Right lobe of liver (tissue), 6 donors: ENCODE measurements at regions not wholly inside any gene's neighbourhood (a gene's known extent, or its start where the extent isn't known, plus 50 kb on each side); places are given as distances from the start of the nearest gene placed in this dataset.

Source experiments
- ATAC-seq, 4 donors: fragments of 200-7000 bp; cut with Tn5 transposase; one replicate each; pipeline ENCODE4 v1.9.1; 2020; ENCODE audit warnings: mild to moderate bottlenecking in 4 of 4, moderate library complexity in 4 of 4
- DNase-seq, 3 donors: peaks; one replicate each; pipeline ENCODE4 v3.0.0-alpha.2; 2020
- H3K27ac ChIP-seq, 3 donors: fragments of 200-600 bp; one replicate each; pipeline ENCODE4 v1.8.0; 2022
- H3K27me3 ChIP-seq, 2 donors: fragments of 200-600 bp; one replicate each; pipeline ENCODE4 v1.8.0; 2022
- H3K36me3 ChIP-seq, 4 donors: fragments of 200-600 bp; sonication (generic) in 1 of 4; one replicate each; pipeline versions ENCODE4 v1.5.1 to v1.8.0; 2017 to 2022; ENCODE audit warnings: control low read depth in 1 of 4
- H3K4me1 ChIP-seq, 4 donors: fragments of 200-600 bp; sonication (generic) in 1 of 4; one replicate each; pipeline versions ENCODE4 v1.5.1 to v1.8.0; 2017 to 2022; ENCODE audit warnings: control low read depth in 1 of 4
- H3K4me3 ChIP-seq, 3 donors: fragments of 200-600 bp; one replicate each; pipeline ENCODE4 v1.8.0; 2022
- H3K9me3 ChIP-seq, 4 donors: fragments of 200-600 bp; sonication (generic) in 1 of 4; one replicate each; pipeline versions ENCODE4 v1.5.1 to v1.8.0; 2017 to 2022; ENCODE audit warnings: control low read depth in 1 of 4
- CTCF ChIP-seq, 4 donors: fragments of 200-600 bp in 3 of 4; fragments of 450-650 bp in 1 of 4; IDR thresholded peaks; one replicate each; pipeline versions ENCODE4 v1.5.1 to v1.8.0; 2016 to 2022; ENCODE audit warnings: antibody characterized with exemption in 4 of 4, mild to moderate bottlenecking in 2 of 4
- POLR2A ChIP-seq: fragments of 450-650 bp; IDR thresholded peaks from one replicate; pipeline ENCODE4 v1.6.1; 2017; ENCODE audit warnings: antibody characterized with exemption, mild to moderate bottlenecking
- WGBS: methylation state at CpG from one replicate; pipeline ENCODE4 v1.1.6; 2018; ENCODE audit warnings: low coverage, low lambda C conversion rate; ENCODE audit not compliant: insufficient coverage; ENCODE audit errors: missing lambda C conversion rate; 5-methylcytosine and 5-hydroxymethylcytosine counted together
- intact Hi-C, 2 donors: fragments of 100-400 bp; cut with DNase I; formaldehyde crosslinking; loops; one replicate each; pipeline versions ENCODE4 v1.11.2 to v1.14.1; 2022
- donor health status: DM: no; HTN: yes; CAD: no.
- donor health status: DM: no; HTN: no; CAD: no.
- donor health status: DM: no; HTN: no; CAD: no.
- donor health status: DM: no; HTN: yes; CAD: no.
- donor health status: DM: no; HTN: yes; CAD: no.

GRCh38 chr14:106505366-106505765, 979.0 kb downstream of the TMEM121 start:
- 0% methylated on average over 1 of the region's 1 CpG for WGBS
- DNase-seq (no peak), ATAC-seq (no peak)
- Histone ChIP-seq H3K36me3 (no peaks in the 10 kb centered on the region), H3K9me3 (no peaks in the 10 kb centered on the region), H3K4me3 (no peak overlapping the region), H3K27ac (no peak overlapping the region), H3K27me3 (no peaks in the 10 kb centered on the region), H3K4me1 (no peaks in the 10 kb centered on the region)
- TF ChIP-seq CTCF (IDR thresholded peaks at IDR 0.05) (no peak), POLR2A (no peak)
- intact Hi-C loops, result no loop called here

- intact Hi-C loops, result no loop called here
- H3K9me3 ChIP-seq, result no peaks in the 10 kb centered on the region
- no peaks in the 10 kb centered on the region for H3K36me3 ChIP-seq
- no peaks in the 10 kb centered on the region for H3K27me3 ChIP-seq
- no peak for TF ChIP-seq POLR2A
- no peak for TF ChIP-seq CTCF (IDR thresholded peaks at IDR 0.05)
- H3K4me1 ChIP-seq, result no peaks in the 10 kb centered on the region
- 69% methylated on average over 5 of the region's 8 CpGs for WGBS
- DNase-seq, result no peak
- no peak overlapping the region for H3K4me3 ChIP-seq
- H3K27ac ChIP-seq, result no peak overlapping the region
- ATAC-seq, result no peak
Observed at GRCh38 chr14:106506881-106507305, 980.5 kb downstream of the TMEM121 start.

- Histone ChIP-seq H3K9me3 (no peaks in the 10 kb centered on the region), H3K4me3 (no peak overlapping the region), H3K36me3 (no peaks in the 10 kb centered on the region), H3K4me1 (no peaks in the 10 kb centered on the region), H3K27ac (no peak overlapping the region), H3K27me3 (no peaks in the 10 kb centered on the region)
- intact Hi-C loops, result no loop called here
- ATAC-seq (no peak), DNase-seq (no peak)
- TF ChIP-seq POLR2A (no peak), CTCF (IDR thresholded peaks at IDR 0.05) (no peak)
- WGBS, result 18% methylated on average over 2 of the region's 3 CpGs
Observed at GRCh38 chr14:106507354-106507753, 981.0 kb downstream of the TMEM121 start.

- no peaks in the 10 kb centered on the region for H3K4me1 ChIP-seq
- ATAC-seq (no peak), DNase-seq (no peak)
- H3K36me3 ChIP-seq, result no peaks in the 10 kb centered on the region
- TF ChIP-seq CTCF (IDR thresholded peaks at IDR 0.05) (no peak), POLR2A (no peak)
- no peaks in the 10 kb centered on the region for H3K9me3 ChIP-seq
- no peaks in the 10 kb centered on the region for H3K27me3 ChIP-seq
- no peak overlapping the region for H3K27ac ChIP-seq
- no peak overlapping the region for H3K4me3 ChIP-seq
- WGBS, result 25% methylated on average over 3 of the region's 3 CpGs
- intact Hi-C loops, result no loop called here
Observed at GRCh38 chr14:106508216-106508615, 981.8 kb downstream of the TMEM121 start.

GRCh38 chr14:106509176-106509575, 982.8 kb downstream of the TMEM121 start:
- WGBS, result 20% methylated on average over 1 of the region's 2 CpGs
- TF ChIP-seq POLR2A (no peak), CTCF (IDR thresholded peaks at IDR 0.05) (no peak)
- DNase-seq (no peak), ATAC-seq (no peak)
- intact Hi-C loops, result no loop called here
- Histone ChIP-seq H3K9me3 (no peaks in the 10 kb centered on the region), H3K4me1 (no peaks in the 10 kb centered on the region), H3K27ac (no peak overlapping the region), H3K4me3 (no peak overlapping the region), H3K27me3 (no peaks in the 10 kb centered on the region), H3K36me3 (no peaks in the 10 kb centered on the region)
